NB4 (cell line): ENCODE measurements at regions not wholly inside any gene's neighbourhood (a gene's known extent, or its start where the extent isn't known, plus 50 kb on each side); places are given as distances from the start of the nearest gene placed in this dataset.

ENCODE experiments used
- POLR2A ChIP-seq: IDR thresholded peaks from 2 replicates; pipeline ENCODE4 v1.6.1; 2011; ENCODE audit warnings: mild to moderate bottlenecking; ENCODE audit not compliant: insufficient read length; ENCODE audit errors: extremely low read depth
- TF ChIP-seq, protein P1 (sequence below): IDR thresholded peaks from one replicate; pipeline ENCODE4 v1.5.1; 2012; ENCODE audit warnings: low read depth, low read length
- TF ChIP-seq, protein P2 (sequence below): IDR thresholded peaks from 2 replicates; pipeline ENCODE4 v1.6.1; 2011; ENCODE audit warnings: low read depth, low read length

DNA sequence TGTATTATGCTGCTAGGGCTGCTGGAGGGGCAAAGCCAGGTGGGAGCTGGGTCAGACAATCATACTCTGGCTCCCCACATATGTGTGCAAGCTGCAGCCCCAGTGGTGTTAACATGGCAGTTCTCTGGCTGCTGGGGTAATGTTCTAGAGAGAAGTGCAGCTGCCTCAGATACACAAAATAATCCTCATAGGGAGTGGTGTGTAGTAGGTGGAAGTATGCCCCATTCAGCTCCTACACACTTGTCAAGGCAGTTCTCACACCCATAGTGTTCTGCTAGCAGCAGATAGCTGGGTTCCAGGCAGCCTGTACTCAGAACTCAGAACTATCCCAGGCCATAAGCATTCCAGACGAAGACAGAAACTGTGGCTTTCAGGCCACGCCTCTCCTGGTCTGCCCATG lies 87.9 kb upstream of the NT5C1B start:
- TF ChIP-seq, protein P1, sequence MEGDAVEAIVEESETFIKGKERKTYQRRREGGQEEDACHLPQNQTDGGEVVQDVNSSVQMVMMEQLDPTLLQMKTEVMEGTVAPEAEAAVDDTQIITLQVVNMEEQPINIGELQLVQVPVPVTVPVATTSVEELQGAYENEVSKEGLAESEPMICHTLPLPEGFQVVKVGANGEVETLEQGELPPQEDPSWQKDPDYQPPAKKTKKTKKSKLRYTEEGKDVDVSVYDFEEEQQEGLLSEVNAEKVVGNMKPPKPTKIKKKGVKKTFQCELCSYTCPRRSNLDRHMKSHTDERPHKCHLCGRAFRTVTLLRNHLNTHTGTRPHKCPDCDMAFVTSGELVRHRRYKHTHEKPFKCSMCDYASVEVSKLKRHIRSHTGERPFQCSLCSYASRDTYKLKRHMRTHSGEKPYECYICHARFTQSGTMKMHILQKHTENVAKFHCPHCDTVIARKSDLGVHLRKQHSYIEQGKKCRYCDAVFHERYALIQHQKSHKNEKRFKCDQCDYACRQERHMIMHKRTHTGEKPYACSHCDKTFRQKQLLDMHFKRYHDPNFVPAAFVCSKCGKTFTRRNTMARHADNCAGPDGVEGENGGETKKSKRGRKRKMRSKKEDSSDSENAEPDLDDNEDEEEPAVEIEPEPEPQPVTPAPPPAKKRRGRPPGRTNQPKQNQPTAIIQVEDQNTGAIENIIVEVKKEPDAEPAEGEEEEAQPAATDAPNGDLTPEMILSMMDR, result no peak
- TF ChIP-seq POLR2A, result no peak
- TF ChIP-seq, protein P2, sequence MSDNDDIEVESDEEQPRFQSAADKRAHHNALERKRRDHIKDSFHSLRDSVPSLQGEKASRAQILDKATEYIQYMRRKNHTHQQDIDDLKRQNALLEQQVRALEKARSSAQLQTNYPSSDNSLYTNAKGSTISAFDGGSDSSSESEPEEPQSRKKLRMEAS, result no peak
